Activated naive CD4-positive, alpha-beta T cell treated with anti-CD3 and anti-CD28 coated beads, Interleukin-2, amount 50 U/mL, for 72 hours (primary cell): ENCODE measurements at regions not wholly inside any gene's neighbourhood (a gene's known extent, or its start where the extent isn't known, plus 50 kb on each side); places are given as distances from the start of the nearest gene placed in this dataset.
A peak's percentile ranks its signal among the peaks of the same experiment; 100 is the strongest.

Experiments
- ATAC-seq, 2 donors: fragments of 150-1000 bp; cut with Tn5 transposase; 2 replicates each; pipeline ENCODE4 v1.10.0; 2021; ENCODE audit warnings: mild to moderate bottlenecking in 2 of 2, moderate library complexity in 2 of 2
- DNase-seq, 2 donors: peaks; one replicate each; pipeline ENCODE4 v3.0.0; 2021 to 2022; ENCODE audit warnings: low spot score in 2 of 2
- H3K27ac Mint-ChIP-seq, 2 donors: one replicate each; pipeline ENCODE4 v1.8.0; 2022; ENCODE audit warnings: mild to moderate bottlenecking in 2 of 2, mixed read lengths in 2 of 2
- H3K36me3 Mint-ChIP-seq, 2 donors: one replicate each; pipeline ENCODE4 v1.8.0; 2022; ENCODE audit warnings: mixed read lengths in 2 of 2
- H3K9me3 Mint-ChIP-seq, 2 donors: one replicate each; pipeline ENCODE4 v1.8.0; 2022; ENCODE audit warnings: mixed read lengths in 2 of 2

GRCh38 chr14:100638211-100638855 is 51.1 kb upstream of the BEGAIN start:
- Mint-ChIP-seq H3K36me3 (no peaks in the 10 kb centered on the region), H3K27ac (no peak overlapping the region), H3K9me3 (no peaks in the 10 kb centered on the region)
- no peak for ATAC-seq
- DNase-seq, result no peak

GRCh38 chr14:100639280-100639679 is 52.1 kb upstream of the BEGAIN start:
- no peak for ATAC-seq
- no peak for DNase-seq
- no peaks in the 10 kb centered on the region for H3K9me3 Mint-ChIP-seq
- H3K36me3 Mint-ChIP-seq, result no peaks in the 10 kb centered on the region
- H3K27ac Mint-ChIP-seq, result peak overlapping the region in 1 of 2 donors; percentile 36

DNA sequence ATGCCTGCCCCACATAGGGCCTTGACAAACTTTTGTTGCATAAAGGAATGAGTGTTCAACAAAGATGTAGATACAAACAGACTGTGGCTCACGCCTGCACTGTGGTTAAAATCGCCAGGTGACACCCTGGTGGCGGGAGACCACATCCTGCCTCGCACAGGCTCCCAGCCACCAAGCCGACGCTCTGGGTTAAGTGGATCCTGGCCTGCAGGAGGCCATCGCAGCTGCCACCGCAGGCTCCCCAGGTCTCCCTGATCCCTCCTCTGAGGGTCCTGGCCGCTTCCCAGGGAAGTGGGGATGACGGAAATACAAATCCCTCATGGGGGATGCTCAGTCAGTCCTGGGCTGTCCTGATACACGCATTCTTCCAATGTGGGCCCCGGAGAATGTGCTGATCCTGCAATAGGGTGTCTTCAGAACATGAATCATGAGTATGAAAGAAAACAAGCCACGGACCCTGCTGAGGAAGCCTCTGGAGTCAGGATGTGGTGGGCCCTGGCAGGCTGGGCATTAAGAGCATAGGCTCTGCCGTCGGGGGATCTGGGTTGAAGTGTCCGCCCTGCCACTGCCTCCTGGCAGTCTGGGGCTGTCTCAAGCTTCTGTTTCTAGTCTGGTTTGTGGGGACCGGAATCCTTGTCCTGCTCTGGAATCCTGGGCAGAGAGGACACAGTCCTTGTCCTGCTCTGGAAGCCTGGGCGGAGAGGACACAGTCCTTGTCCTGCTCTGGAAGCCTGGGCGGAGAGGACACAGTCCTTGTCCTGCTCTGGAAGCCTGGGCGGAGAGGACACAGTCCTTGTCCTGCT is 53.5 kb upstream of the BEGAIN start:
- Mint-ChIP-seq H3K9me3 (no peaks in the 10 kb centered on the region), H3K27ac (peak overlapping the region in 1 of 2 donors; percentile 77), H3K36me3 (no peaks in the 10 kb centered on the region)
- DNase-seq (peak; percentile 73 to 81), ATAC-seq (peak; percentile 94 to 96)

- H3K27ac Mint-ChIP-seq, result peak overlapping the region in 1 of 2 donors; percentile 77
- ATAC-seq (no peak), DNase-seq (no peak)
- no peaks in the 10 kb centered on the region for H3K9me3 Mint-ChIP-seq
- H3K36me3 Mint-ChIP-seq, result no peaks in the 10 kb centered on the region
These were observed 54.1 kb upstream of the BEGAIN start for GRCh38 chr14:100641274-100641860.

- DNase-seq (no peak), ATAC-seq (no peak)
These were observed 56.2 kb upstream of the BEGAIN start for GRCh38 chr14:100643426-100643825.

DNA sequence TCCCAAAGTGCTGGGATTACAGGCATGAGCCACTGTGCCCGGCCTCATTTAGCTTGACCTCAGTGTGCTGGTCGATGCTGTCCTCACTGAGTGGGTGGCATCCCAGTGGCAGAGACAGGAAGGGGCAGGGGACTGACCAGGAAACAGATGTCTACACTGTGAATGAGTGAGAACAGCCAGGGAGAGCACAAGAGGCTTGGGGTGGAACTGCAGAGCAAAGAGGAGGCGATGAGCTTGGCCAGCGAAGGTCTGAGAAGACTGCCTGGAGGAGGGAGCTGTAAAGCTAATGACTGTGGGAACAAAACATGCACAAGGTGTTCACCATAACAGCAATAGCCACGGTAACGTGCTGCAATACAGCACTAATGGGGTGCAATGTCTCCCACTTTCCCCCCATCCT is 57.2 kb upstream of the BEGAIN start:
- Mint-ChIP-seq H3K36me3 (no peaks in the 10 kb centered on the region), H3K9me3 (no peaks in the 10 kb centered on the region), H3K27ac (no peak overlapping the region)
- ATAC-seq, result no peak
- DNase-seq, result no peak

More at GRCh38 chr14:100643426-100643825, 56.2 kb upstream of the BEGAIN start:
- no peaks in the 10 kb centered on the region for H3K9me3 Mint-ChIP-seq
- H3K27ac Mint-ChIP-seq, result no peak overlapping the region
- H3K36me3 Mint-ChIP-seq, result no peaks in the 10 kb centered on the region

- Mint-ChIP-seq H3K27ac (no peak overlapping the region), H3K36me3 (no peaks in the 10 kb centered on the region), H3K9me3 (no peaks in the 10 kb centered on the region)
- no peak for ATAC-seq
- no peak for DNase-seq
These were observed 57.6 kb upstream of the BEGAIN start for GRCh38 chr14:100644784-100645183.

- ATAC-seq, result peak; percentile 90 to 93
- H3K27ac Mint-ChIP-seq, result no peak overlapping the region
- DNase-seq, result peak; percentile 80 to 92
These were observed 58.2 kb upstream of the BEGAIN start for GRCh38 chr14:100645196-100645981.

DNA sequence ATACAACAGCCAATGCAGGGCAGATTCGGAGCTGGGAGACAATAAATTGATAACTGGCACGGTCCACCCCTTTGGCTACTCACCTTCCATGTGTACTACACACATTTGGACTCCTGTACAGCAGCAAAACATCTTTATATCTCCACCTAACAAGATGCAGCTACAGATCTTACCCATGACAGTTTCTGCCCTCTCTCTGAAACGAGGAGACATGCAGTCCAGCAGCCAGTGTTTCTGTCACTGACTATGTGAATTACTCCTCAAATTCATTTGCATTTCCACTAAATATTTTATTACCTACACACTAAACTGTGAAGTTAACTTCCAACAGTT is 58.7 kb upstream of the BEGAIN start:
- DNase-seq, result no peak

More at GRCh38 chr14:100645196-100645981, 58.2 kb upstream of the BEGAIN start:
- no peaks in the 10 kb centered on the region for H3K36me3 Mint-ChIP-seq
- no peaks in the 10 kb centered on the region for H3K9me3 Mint-ChIP-seq

GRCh38 chr14:100648474-100649172 is 61.4 kb upstream of the BEGAIN start:
- H3K36me3 Mint-ChIP-seq, result no peaks in the 10 kb centered on the region
- ATAC-seq (no peak), DNase-seq (no peak)
- H3K27ac Mint-ChIP-seq, result no peak overlapping the region
- H3K9me3 Mint-ChIP-seq, result no peaks in the 10 kb centered on the region

More for the DNA sequence above, 58.7 kb upstream of the BEGAIN start:
- peak in 1 of 2 donors; percentile 14 for ATAC-seq
- H3K9me3 Mint-ChIP-seq, result no peaks in the 10 kb centered on the region
- no peaks in the 10 kb centered on the region for H3K36me3 Mint-ChIP-seq
- H3K27ac Mint-ChIP-seq, result no peak overlapping the region

- ATAC-seq (no peak), DNase-seq (no peak)
- Mint-ChIP-seq H3K27ac (no peak overlapping the region), H3K36me3 (no peaks in the 10 kb centered on the region), H3K9me3 (no peaks in the 10 kb centered on the region)
These were observed 61.9 kb upstream of the BEGAIN start for GRCh38 chr14:100649173-100649519.

GRCh38 chr14:100651999-100652508 is 64.8 kb upstream of the BEGAIN start:
- H3K9me3 Mint-ChIP-seq, result no peaks in the 10 kb centered on the region
- DNase-seq (no peak), ATAC-seq (no peak)
- H3K36me3 Mint-ChIP-seq, result no peaks in the 10 kb centered on the region
- no peak overlapping the region for H3K27ac Mint-ChIP-seq

DNA sequence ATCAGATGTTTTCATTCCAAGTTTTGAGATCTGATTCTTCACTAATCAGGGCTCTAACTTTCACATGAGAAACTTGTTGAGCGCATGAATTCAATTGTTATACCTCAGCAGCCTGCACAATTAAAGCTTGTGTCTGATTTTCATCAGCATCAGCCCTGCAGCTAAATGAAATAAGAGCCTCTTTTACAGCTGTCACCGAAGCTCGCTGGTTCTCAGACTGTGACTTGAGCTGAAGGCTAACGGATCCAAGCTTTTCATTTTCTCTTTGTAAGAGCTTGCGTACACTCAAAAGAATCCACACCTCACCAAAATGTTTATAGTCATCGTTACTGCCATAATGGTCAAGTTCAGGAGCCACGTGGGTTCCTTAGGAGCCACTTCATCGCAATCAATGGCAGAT is 65.5 kb upstream of the BEGAIN start:
- Mint-ChIP-seq H3K9me3 (no peaks in the 10 kb centered on the region), H3K36me3 (no peaks in the 10 kb centered on the region), H3K27ac (no peak overlapping the region)
- ATAC-seq (no peak), DNase-seq (no peak)

DNA sequence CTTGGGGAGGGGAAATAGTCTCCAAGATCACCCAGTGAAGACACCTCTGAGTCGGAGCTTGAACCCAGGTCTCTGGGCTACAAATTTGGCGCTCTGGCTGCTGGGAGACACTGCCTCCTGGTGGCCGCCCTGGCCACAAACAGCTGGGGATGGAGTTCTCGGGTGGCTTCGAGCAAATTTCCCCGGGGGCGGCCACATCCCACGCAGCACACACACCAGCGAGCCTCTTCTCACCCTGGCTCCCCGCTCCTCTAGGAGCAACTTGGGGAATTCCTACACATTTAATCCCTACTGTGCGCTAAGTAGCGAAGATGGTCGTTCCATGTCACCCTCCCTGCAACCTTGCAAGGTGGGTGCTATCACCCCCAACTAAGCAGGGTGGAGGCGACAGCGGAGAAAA is 66.2 kb upstream of the BEGAIN start:
- Mint-ChIP-seq H3K9me3 (no peaks in the 10 kb centered on the region), H3K36me3 (no peaks in the 10 kb centered on the region), H3K27ac (no peak overlapping the region)
- ATAC-seq (peak in 1 of 2 donors; percentile 48), DNase-seq (peak in 1 of 2 donors; percentile 54)

DNA sequence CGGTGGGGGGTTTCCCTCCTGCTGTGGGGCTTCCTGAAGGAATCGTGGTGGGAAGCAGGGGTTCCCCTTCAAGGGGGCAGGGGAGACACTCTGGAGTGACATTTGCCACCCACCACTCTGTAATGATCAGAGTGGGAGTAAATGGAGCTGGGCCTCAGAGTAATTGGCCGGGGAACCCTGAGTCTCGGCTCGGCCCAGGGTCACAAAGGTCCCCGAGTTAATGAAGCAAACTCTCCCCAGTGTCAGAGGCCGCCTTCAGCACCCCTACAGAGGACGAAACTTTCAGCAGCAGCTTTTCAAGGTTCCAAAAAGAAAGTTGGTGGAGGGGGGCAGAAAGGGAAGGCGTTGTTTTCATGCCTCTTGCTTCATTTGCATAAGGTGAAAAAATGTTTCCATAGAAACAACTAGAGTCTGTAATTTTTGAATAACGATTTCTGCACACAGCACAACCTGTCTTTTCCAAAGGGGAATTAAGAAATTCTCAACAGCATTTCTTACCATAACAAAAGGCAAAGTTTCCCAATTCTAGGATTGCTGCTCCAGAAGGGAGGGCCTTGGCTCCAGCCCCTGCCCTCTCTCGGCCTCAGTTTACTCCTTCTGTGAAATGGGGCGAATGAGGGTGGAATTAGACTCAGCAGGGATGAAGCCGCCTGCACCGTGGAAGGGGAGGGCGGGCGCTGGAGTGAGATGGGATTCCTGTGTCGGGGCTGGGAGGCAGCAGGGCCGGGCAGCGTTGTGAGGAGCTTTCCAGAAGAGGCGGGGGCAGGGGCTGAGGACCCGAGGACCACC is 67.0 kb upstream of the BEGAIN start:
- no peak for DNase-seq
- H3K9me3 Mint-ChIP-seq, result no peaks in the 10 kb centered on the region
- no peak overlapping the region for H3K27ac Mint-ChIP-seq
- no peak for ATAC-seq
- no peaks in the 10 kb centered on the region for H3K36me3 Mint-ChIP-seq
